ENCODE measurements at regions not wholly inside any gene's neighbourhood (a gene's known extent, or its start where the extent isn't known, plus 50 kb on each side); places are given as distances from the start of the nearest gene placed in this dataset.

DNA sequence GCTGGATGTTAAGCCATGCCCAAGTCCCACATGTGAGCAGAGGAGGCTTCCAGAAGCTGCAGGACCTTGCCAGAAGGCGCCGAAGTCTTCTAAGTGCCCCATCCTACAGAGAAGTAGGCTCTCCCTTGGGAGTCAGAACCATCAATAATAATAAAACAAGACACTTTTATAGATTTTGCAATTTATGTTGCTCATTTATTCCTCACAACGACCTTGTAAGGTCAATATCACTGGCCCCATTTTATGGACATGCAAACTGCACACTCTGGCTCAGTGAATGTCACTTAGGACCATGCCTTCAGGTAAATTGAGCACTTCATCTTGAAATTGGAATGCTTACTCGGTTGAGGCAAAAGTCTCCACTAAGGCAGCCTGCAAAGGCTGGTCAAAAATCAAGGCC lies 170.4 kb downstream of the BCOR start:
- H3K36me3 ChIP-seq, result no peaks in the 10 kb centered on the region
- intact Hi-C loops (cut with DNase I; ENCODE audit: low total_unique reads), result no loop called here
- no peaks in the 10 kb centered on the region for H3K27me3 ChIP-seq

GRCh38 chrX:39928704-39929378 lies 168.9 kb downstream of the BCOR start:
- Histone ChIP-seq H3K9me3 (no peaks in the 10 kb centered on the region), H3K36me3 (no peaks in the 10 kb centered on the region), H3K4me3 (no peak overlapping the region), H3K27ac (no peak overlapping the region), H3K4me1 (no peaks in the 10 kb centered on the region), H3K27me3 (no peaks in the 10 kb centered on the region)
- intact Hi-C loops (cut with DNase I; ENCODE audit: low total_unique reads), result no loop called here
- no peak for TF ChIP-seq POLR2A (IDR thresholded peaks at IDR 0.05)
- TF ChIP-seq CTCF (IDR thresholded peaks at IDR 0.05), result no peak
- DNase-seq, result no peak

More for the DNA sequence above, 170.4 kb downstream of the BCOR start:
- Histone ChIP-seq H3K4me3 (no peak overlapping the region), H3K27ac (no peak overlapping the region), H3K9me3 (no peaks in the 10 kb centered on the region), H3K4me1 (no peaks in the 10 kb centered on the region)
- TF ChIP-seq CTCF (IDR thresholded peaks at IDR 0.05), result no peak
- TF ChIP-seq POLR2A (IDR thresholded peaks at IDR 0.05), result no peak
- no peak for DNase-seq

GRCh38 chrX:39929379-39930025 lies 168.3 kb downstream of the BCOR start:
- Histone ChIP-seq H3K27me3 (no peaks in the 10 kb centered on the region), H3K27ac (no peak overlapping the region), H3K4me1 (no peaks in the 10 kb centered on the region), H3K4me3 (no peak overlapping the region), H3K36me3 (no peaks in the 10 kb centered on the region), H3K9me3 (no peaks in the 10 kb centered on the region)
- DNase-seq, result no peak
- TF ChIP-seq POLR2A (IDR thresholded peaks at IDR 0.05), result no peak
- TF ChIP-seq CTCF (IDR thresholded peaks at IDR 0.05), result no peak
- intact Hi-C loops (cut with DNase I; ENCODE audit: low total_unique reads), result no loop called here

- H3K4me1 ChIP-seq, result no peaks in the 10 kb centered on the region
- TF ChIP-seq POLR2A (IDR thresholded peaks at IDR 0.05), result no peak
- no peak for TF ChIP-seq CTCF (IDR thresholded peaks at IDR 0.05)
- no peaks in the 10 kb centered on the region for H3K36me3 ChIP-seq
- no peaks in the 10 kb centered on the region for H3K9me3 ChIP-seq
- H3K27me3 ChIP-seq, result no peaks in the 10 kb centered on the region
- intact Hi-C loops (cut with DNase I; ENCODE audit: low total_unique reads), result no loop called here
- H3K4me3 ChIP-seq, result no peak overlapping the region
- DNase-seq, result no peak
- peak overlapping the region; percentile 66 to 68 for H3K27ac ChIP-seq
Measured at GRCh38 chrX:39930786-39931528, 166.8 kb downstream of the BCOR start.

All from uterus (tissue), 3 donors.